WTC11 (cell line): ENCODE measurements at regions not wholly inside any gene's neighbourhood (a gene's known extent, or its start where the extent isn't known, plus 50 kb on each side); places are given as distances from the start of the nearest gene placed in this dataset.

ENCODE experiments used
- ATAC-seq: fragments of 200-7000 bp; cut with Tn5 transposase; 2 replicates; pipeline ENCODE4 v1.10.0; 2021; ENCODE audit warnings: mild to moderate bottlenecking, moderate library complexity
- CTCF ChIA-PET: fragments of 300-600 bp; sonication (Branson Sonifier 250); formaldehyde crosslinking; loops from one replicate; lab custom pipeline; 2021; ENCODE audit warnings: antibody characterized with exemption; lab: Charles Lee
- POLR2A ChIA-PET: fragments of 350-600 bp; sonication (Branson Sonifier 250); formaldehyde crosslinking; loops from one replicate; lab custom pipeline; 2021; ENCODE audit warnings: antibody characterized with exemption; lab: Charles Lee
- DNase-seq: peaks from one replicate; pipeline ENCODE4 v3.0.0; 2021; ENCODE audit warnings: low spot score
- H3K27ac Mint-ChIP-seq: 2 replicates; pipeline ENCODE4 v1.8.0; 2021; ENCODE audit warnings: mixed read lengths
- H3K27me3 Mint-ChIP-seq: 2 replicates; pipeline ENCODE4 v1.8.0; 2021; ENCODE audit warnings: low read depth, mild to moderate bottlenecking, moderate library complexity, mixed read lengths
- H3K36me3 Mint-ChIP-seq: 2 replicates; pipeline ENCODE4 v1.8.0; 2021; ENCODE audit warnings: mixed read lengths
- H3K4me1 Mint-ChIP-seq: 2 replicates; pipeline ENCODE4 v1.8.0; 2022; ENCODE audit warnings: mixed read lengths
- H3K4me3 Mint-ChIP-seq: 2 replicates; pipeline ENCODE4 v1.8.0; 2021; ENCODE audit warnings: mild to moderate bottlenecking, moderate library complexity, mixed read lengths
- H3K9me3 Mint-ChIP-seq: 2 replicates; pipeline ENCODE4 v1.8.0; 2021; ENCODE audit warnings: mixed read lengths
- ATF6 ChIP-seq: sonication (generic); formaldehyde crosslinking; IDR thresholded peaks from 2 replicates; pipeline ENCODE4 v1.8.1; 2023; ENCODE audit warnings: mild to moderate bottlenecking, missing genetic modification reagents
- CTCF ChIP-seq: fragments of 200-600 bp; IDR thresholded peaks from 2 replicates; pipeline ENCODE4 v1.8.0; 2022; ENCODE audit warnings: antibody characterized with exemption
- ELF4 ChIP-seq: sonication (generic); formaldehyde crosslinking; IDR thresholded peaks from 2 replicates; pipeline ENCODE4 v1.8.1; 2022; ENCODE audit warnings: low read depth, mild to moderate bottlenecking, moderate library complexity, missing genetic modification reagents
- EMX1 ChIP-seq: fragments of 250-450 bp; sonication (Bioruptor Pico); IDR thresholded peaks from 2 replicates; pipeline ENCODE4 v1.8.0; 2021; ENCODE audit warnings: mild to moderate bottlenecking
- ETV6 ChIP-seq: sonication (generic); formaldehyde crosslinking; IDR thresholded peaks from 2 replicates; pipeline ENCODE4 v1.8.1; 2022; ENCODE audit warnings: mild to moderate bottlenecking, missing genetic modification reagents
- FOXK1 ChIP-seq: sonication (generic); formaldehyde crosslinking; IDR thresholded peaks from 2 replicates; pipeline ENCODE4 v1.8.0; 2022; ENCODE audit warnings: mild to moderate bottlenecking, moderate library complexity, missing genetic modification reagents
- IRF2 ChIP-seq: sonication (generic); formaldehyde crosslinking; IDR thresholded peaks from 2 replicates; pipeline ENCODE4 v1.8.0; 2022; ENCODE audit warnings: low read depth, missing genetic modification reagents, borderline replicate concordance
- MYBL2 ChIP-seq: sonication (generic); formaldehyde crosslinking; IDR thresholded peaks from 2 replicates; pipeline ENCODE4 v1.8.1; 2023; ENCODE audit warnings: mild to moderate bottlenecking, moderate library complexity, missing genetic modification reagents
- NFE2L1 ChIP-seq: sonication (generic); formaldehyde crosslinking; IDR thresholded peaks from 2 replicates; pipeline ENCODE4 v1.8.1; 2023; ENCODE audit warnings: missing genetic modification reagents
- NFYB ChIP-seq: sonication (generic); formaldehyde crosslinking; conservative IDR thresholded peaks from 2 replicates; pipeline ENCODE4 v1.8.0; 2022; ENCODE audit warnings: low read depth, missing genetic modification reagents
- NR2C2 ChIP-seq: sonication (generic); formaldehyde crosslinking; IDR thresholded peaks from 2 replicates; pipeline ENCODE4 v1.8.0; 2022; ENCODE audit warnings: mild to moderate bottlenecking, missing genetic modification reagents
- OVOL2 ChIP-seq: fragments of 250-450 bp; sonication (Bioruptor Pico); IDR thresholded peaks from 2 replicates; pipeline ENCODE4 v1.9.0; 2021; ENCODE audit warnings: mild to moderate bottlenecking, borderline replicate concordance
- TCF7 ChIP-seq: sonication (generic); formaldehyde crosslinking; IDR thresholded peaks from 2 replicates; pipeline ENCODE4 v1.8.0; 2022; ENCODE audit warnings: mild to moderate bottlenecking, low read depth, missing genetic modification reagents, moderate library complexity
- TEAD1 ChIP-seq: sonication (generic); formaldehyde crosslinking; IDR thresholded peaks from 2 replicates; pipeline ENCODE4 v1.8.0; 2022; ENCODE audit warnings: mild to moderate bottlenecking, missing genetic modification reagents
- TEAD4 ChIP-seq: sonication (generic); formaldehyde crosslinking; IDR thresholded peaks from 2 replicates; pipeline ENCODE4 v1.8.0; 2022; ENCODE audit warnings: mild to moderate bottlenecking, missing genetic modification reagents
- ZNF263 ChIP-seq: sonication (generic); formaldehyde crosslinking; IDR thresholded peaks from 2 replicates; pipeline ENCODE4 v1.8.1; 2022; ENCODE audit warnings: low read depth, mild to moderate bottlenecking, moderate library complexity, missing genetic modification reagents
- ZNF281 ChIP-seq: sonication (generic); formaldehyde crosslinking; IDR thresholded peaks from 2 replicates; pipeline ENCODE4 v1.8.0; 2023; ENCODE audit warnings: mild to moderate bottlenecking, missing genetic modification reagents
- ZNF396 ChIP-seq: fragments of 250-450 bp; sonication (Bioruptor Pico); IDR thresholded peaks from 2 replicates; pipeline ENCODE4 v1.8.0; 2021; ENCODE audit warnings: mild to moderate bottlenecking, moderate library complexity, borderline replicate concordance
- TF ChIP-seq, protein P1 (sequence below): sonication (generic); formaldehyde crosslinking; IDR thresholded peaks from 2 replicates; pipeline ENCODE4 v1.8.1; 2022; ENCODE audit warnings: mild to moderate bottlenecking, moderate library complexity, missing genetic modification reagents
- TF ChIP-seq, protein P2 (sequence below): fragments of 250-450 bp; sonication (Bioruptor Pico); IDR thresholded peaks from 2 replicates; pipeline ENCODE4 v2.1.2; 2022; ENCODE audit warnings: mild to moderate bottlenecking, moderate library complexity
- TF ChIP-seq, protein P3 (sequence below): fragments of 250-450 bp; sonication (Bioruptor Pico); IDR thresholded peaks from 2 replicates; pipeline ENCODE4 v1.9.0; 2021; ENCODE audit warnings: mild to moderate bottlenecking

- ATAC-seq (no peak), DNase-seq (no peak)
- Mint-ChIP-seq H3K36me3 (no peaks in the 10 kb centered on the region), H3K27ac (no peak overlapping the region), H3K27me3 (no peaks in the 10 kb centered on the region), H3K9me3 (no peaks in the 10 kb centered on the region), H3K4me3 (no peak overlapping the region), H3K4me1 (peaks cover 27% of the 10 kb centered on the region)
- ChIA-PET POLR2A (no interaction called here), CTCF (interaction anchor here (0.6 to 1.4 kb wide), 25 partner anchors 8 to 799 kb away, joined by 3 to 14 read pairs (median 3); no protein-coding TSS in a partner anchor)
- TF ChIP-seq, protein P1, sequence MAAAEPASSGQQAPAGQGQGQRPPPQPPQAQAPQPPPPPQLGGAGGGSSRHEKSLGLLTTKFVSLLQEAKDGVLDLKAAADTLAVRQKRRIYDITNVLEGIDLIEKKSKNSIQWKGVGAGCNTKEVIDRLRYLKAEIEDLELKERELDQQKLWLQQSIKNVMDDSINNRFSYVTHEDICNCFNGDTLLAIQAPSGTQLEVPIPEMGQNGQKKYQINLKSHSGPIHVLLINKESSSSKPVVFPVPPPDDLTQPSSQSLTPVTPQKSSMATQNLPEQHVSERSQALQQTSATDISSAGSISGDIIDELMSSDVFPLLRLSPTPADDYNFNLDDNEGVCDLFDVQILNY (CRISPR knock-in tag), result no peak
- peak; percentile 59 for TF ChIP-seq CTCF
Measured at GRCh38 chr3:147616998-147617619, 207.9 kb downstream of the ZIC1 start.

- Mint-ChIP-seq H3K4me3 (no peak overlapping the region), H3K36me3 (no peaks in the 10 kb centered on the region), H3K4me1 (peaks cover 26% of the 10 kb centered on the region), H3K27me3 (no peaks in the 10 kb centered on the region), H3K9me3 (no peaks in the 10 kb centered on the region), H3K27ac (no peak overlapping the region)
- TF ChIP-seq ZNF281 (no peak), MYBL2 (CRISPR knock-in tag) (no peak), TEAD1 (CRISPR knock-in tag) (no peak), NR2C2 (CRISPR knock-in tag) (no peak), ETV6 (CRISPR knock-in tag) (no peak)
- ATAC-seq, result 0 out of 2 replicates have a peak, but pooled peaks have one; percentile 43
- ChIA-PET CTCF (interaction anchor here (0.6 to 2.1 kb wide), 6 partner anchors 17 to 543 kb away, joined by 3 to 15 read pairs (median 3); no protein-coding TSS in a partner anchor), POLR2A (no interaction called here)
- DNase-seq, result no peak
Measured at GRCh38 chr3:147618691-147619090, 209.5 kb downstream of the ZIC1 start.

DNA sequence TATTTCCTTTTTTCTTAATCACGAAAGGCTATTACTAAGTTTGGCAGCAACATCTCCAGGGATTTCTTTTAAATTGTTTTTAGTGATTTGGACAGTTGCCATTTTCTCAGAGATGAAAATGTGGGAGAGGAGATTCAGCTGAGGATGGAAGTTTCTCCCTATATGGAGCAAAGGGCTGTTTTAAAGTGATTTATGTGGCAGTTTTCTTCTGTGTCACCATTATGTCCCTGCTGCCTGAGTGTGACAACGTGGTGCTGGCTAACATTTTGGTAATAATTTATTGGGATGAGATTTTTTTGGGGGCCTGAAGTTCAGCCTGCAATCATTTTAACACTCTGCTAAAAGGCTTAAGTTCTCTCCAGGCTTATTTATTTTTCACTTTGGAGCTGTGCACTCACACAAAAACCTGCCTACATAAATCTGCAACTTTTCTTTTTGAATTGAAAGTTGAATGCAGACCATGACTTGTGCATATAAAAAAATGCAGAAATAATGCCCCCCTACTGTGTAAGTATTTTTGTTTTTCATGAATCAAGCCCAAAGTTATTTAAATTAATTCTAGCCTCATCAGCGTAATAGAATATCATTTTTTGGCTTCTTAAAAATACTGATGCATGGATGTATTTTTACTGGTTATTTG lies 210.9 kb downstream of the ZIC1 start:
- no peaks in the 10 kb centered on the region for H3K9me3 Mint-ChIP-seq
- H3K27me3 Mint-ChIP-seq, result no peaks in the 10 kb centered on the region
- POLR2A ChIA-PET, result no interaction called here
- no peak for DNase-seq
- no peaks in the 10 kb centered on the region for H3K36me3 Mint-ChIP-seq
- TF ChIP-seq TCF7 (CRISPR knock-in tag), result no peak
- TF ChIP-seq OVOL2, result no peak
- no peak for TF ChIP-seq TEAD4 (CRISPR knock-in tag)
- no peak for TF ChIP-seq NFE2L1 (CRISPR knock-in tag)
- no peak for TF ChIP-seq ZNF263 (CRISPR knock-in tag)
- no peak for TF ChIP-seq ELF4 (CRISPR knock-in tag)
- TF ChIP-seq, protein P2, sequence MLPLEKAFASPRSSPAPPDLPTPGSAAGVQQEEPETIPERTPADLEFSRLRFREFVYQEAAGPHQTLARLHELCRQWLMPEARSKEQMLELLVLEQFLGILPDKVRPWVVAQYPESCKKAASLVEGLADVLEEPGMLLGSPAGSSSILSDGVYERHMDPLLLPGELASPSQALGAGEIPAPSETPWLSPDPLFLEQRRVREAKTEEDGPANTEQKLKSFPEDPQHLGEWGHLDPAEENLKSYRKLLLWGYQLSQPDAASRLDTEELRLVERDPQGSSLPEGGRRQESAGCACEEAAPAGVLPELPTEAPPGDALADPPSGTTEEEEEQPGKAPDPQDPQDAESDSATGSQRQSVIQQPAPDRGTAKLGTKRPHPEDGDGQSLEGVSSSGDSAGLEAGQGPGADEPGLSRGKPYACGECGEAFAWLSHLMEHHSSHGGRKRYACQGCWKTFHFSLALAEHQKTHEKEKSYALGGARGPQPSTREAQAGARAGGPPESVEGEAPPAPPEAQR (CRISPR knock-in tag), result no peak
- no peak for TF ChIP-seq EMX1 (CRISPR knock-in tag)
- no peak for TF ChIP-seq IRF2 (CRISPR knock-in tag)
- no peak for TF ChIP-seq NFYB (CRISPR knock-in tag)
- no peak for TF ChIP-seq FOXK1 (CRISPR knock-in tag)
- TF ChIP-seq ZNF396 (CRISPR knock-in tag), result no peak
- TF ChIP-seq ATF6 (CRISPR knock-in tag), result no peak
- TF ChIP-seq, protein P3, sequence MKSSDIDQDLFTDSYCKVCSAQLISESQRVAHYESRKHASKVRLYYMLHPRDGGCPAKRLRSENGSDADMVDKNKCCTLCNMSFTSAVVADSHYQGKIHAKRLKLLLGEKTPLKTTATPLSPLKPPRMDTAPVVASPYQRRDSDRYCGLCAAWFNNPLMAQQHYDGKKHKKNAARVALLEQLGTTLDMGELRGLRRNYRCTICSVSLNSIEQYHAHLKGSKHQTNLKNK (CRISPR knock-in tag), result no peak
- H3K27ac Mint-ChIP-seq, result 0 out of 2 replicates have a peak overlapping the region, but pooled peaks have one; percentile 9
- no peak overlapping the region for H3K4me3 Mint-ChIP-seq
- CTCF ChIA-PET, result interaction anchor here (2.1 kb wide), 1 partner anchor 215 kb away, joined by 5 read pairs; no protein-coding TSS in a partner anchor
- ATAC-seq, result no peak
- H3K4me1 Mint-ChIP-seq, result peaks cover 15% of the 10 kb centered on the region
